ENCODE measurements at regions not wholly inside any gene's neighbourhood (a gene's known extent, or its start where the extent isn't known, plus 50 kb on each side); places are given as distances from the start of the nearest gene placed in this dataset.

DNA sequence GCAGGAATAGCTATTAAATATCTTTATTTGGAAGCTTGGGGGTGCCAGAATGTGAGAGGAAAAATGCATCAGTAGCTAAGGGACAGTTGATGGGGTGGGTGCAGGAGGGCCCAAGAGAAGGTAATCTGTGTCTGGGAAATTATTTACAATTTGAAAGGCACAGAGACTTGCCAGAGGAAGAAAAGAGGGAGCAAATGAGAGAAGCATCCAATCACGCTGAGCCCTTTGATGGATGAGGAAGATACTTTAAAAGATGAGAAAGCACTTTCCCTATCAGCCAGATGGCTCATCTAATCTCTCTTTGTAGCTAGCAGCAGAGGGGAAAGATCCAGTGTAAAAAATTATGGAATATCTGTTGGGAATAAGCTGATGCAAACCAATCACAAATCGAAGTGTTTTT, 57.0 kb upstream of the ABCA1 start:
- peak overlapping the region in 1 of 7 donors; percentile 16 for H3K27ac Mint-ChIP-seq
- H3K4me1 Mint-ChIP-seq, result peaks cover 29% of the 10 kb centered on the region
- Histone ChIP-seq H2AFZ (ENCODE audit: insufficient read depth, low read depth, low read length, poor library complexity, severe bottlenecking) (no peak overlapping the region), H3K79me2 (ENCODE audit: insufficient read depth, low read length) (no peaks in the 10 kb centered on the region), H3K4me2 (replicated peaks; ENCODE audit: extremely low read depth, low read length, poor library complexity, severe bottlenecking) (no peak overlapping the region), H4K20me1 (ENCODE audit: insufficient read depth, low read length) (no peaks in the 10 kb centered on the region), H3K9me3 (replicated peaks in 1 of 2; ENCODE audit: control insufficient read depth in 1 of 2, insufficient read depth in 1 of 2, low read length in 2 of 2) (no peaks in the 10 kb centered on the region), H3K27ac (ENCODE audit: low read depth in 1 of 2, low read length in 2 of 2) (no peak overlapping the region), H3K9ac (ENCODE audit: insufficient read depth, low read length, poor library complexity, severe bottlenecking) (no peak overlapping the region), H3K27me3 (ENCODE audit: control insufficient read depth in 2 of 2, insufficient read depth in 2 of 2, low read length in 2 of 2) (no peaks in the 10 kb centered on the region), H3K4me3 (replicated peaks in 1 of 3; ENCODE audit: low read depth in 2 of 3, low read length in 3 of 3) (no peak overlapping the region), H3K36me3 (replicated peaks in 1 of 2; ENCODE audit: control insufficient read depth in 1 of 2, insufficient read depth in 2 of 2, low read length in 2 of 2) (no peaks in the 10 kb centered on the region), H3K4me1 (ENCODE audit: control insufficient read depth in 1 of 2, insufficient read depth in 2 of 2, low read length in 2 of 2) (peaks cover 8 to 23% of the 10 kb centered on the region in 2 donors)
- intact Hi-C loops (cut with micrococcal nuclease), result no loop called here
- H3K9me3 Mint-ChIP-seq, result no peaks in the 10 kb centered on the region
- TF ChIP-seq, protein P1, sequence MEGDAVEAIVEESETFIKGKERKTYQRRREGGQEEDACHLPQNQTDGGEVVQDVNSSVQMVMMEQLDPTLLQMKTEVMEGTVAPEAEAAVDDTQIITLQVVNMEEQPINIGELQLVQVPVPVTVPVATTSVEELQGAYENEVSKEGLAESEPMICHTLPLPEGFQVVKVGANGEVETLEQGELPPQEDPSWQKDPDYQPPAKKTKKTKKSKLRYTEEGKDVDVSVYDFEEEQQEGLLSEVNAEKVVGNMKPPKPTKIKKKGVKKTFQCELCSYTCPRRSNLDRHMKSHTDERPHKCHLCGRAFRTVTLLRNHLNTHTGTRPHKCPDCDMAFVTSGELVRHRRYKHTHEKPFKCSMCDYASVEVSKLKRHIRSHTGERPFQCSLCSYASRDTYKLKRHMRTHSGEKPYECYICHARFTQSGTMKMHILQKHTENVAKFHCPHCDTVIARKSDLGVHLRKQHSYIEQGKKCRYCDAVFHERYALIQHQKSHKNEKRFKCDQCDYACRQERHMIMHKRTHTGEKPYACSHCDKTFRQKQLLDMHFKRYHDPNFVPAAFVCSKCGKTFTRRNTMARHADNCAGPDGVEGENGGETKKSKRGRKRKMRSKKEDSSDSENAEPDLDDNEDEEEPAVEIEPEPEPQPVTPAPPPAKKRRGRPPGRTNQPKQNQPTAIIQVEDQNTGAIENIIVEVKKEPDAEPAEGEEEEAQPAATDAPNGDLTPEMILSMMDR (IDR thresholded peaks at IDR 0.05), result no peak
- WGBS (ENCODE audit: insufficient coverage), result 71% methylated on average over 1 of the region's 2 CpGs
- H3K4me3 Mint-ChIP-seq, result no peak overlapping the region
- no peak for DNase-seq
- H3K36me3 Mint-ChIP-seq, result no peaks in the 10 kb centered on the region
- peaks cover 0 to under 1% (median 0%) of the 10 kb centered on the region in 3 donors for H3K27me3 Mint-ChIP-seq (ENCODE audit: low read depth in 3 of 3)

DNA sequence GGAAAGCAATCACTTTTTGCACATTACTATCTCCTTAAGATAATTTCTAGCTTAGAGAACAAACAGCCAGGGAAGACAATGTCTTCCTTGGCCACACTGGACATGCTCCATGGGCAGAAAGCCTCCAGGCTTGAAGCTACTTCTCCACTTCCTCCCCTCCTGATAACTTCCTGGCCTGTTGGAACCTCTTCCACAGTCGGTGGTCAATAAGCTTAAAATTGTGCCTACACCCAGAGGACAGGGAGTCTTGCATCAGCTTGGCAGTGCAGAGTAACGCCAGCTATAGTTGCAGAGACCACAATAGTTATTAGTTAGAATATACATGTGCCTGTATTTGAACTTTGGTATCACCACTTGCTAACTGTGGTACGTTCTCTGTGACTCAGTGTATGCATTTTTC, 58.1 kb upstream of the ABCA1 start:
- no peaks in the 10 kb centered on the region for H3K79me2 ChIP-seq (ENCODE audit: insufficient read depth, low read length)
- Mint-ChIP-seq H3K9me3 (peaks cover 0 to 1% (median 0%) of the 10 kb centered on the region in 7 donors), H3K4me3 (no peak overlapping the region), H3K27me3 (ENCODE audit: low read depth in 3 of 3) (peaks cover 0 to 7% (median 0%) of the 10 kb centered on the region in 3 donors), H3K4me1 (peaks cover 40% of the 10 kb centered on the region), H3K36me3 (no peaks in the 10 kb centered on the region), H3K27ac (no peak overlapping the region)
- WGBS (ENCODE audit: insufficient coverage), result 0% methylated on average over 1 of the region's 3 CpGs
- no peaks in the 10 kb centered on the region for H4K20me1 ChIP-seq (ENCODE audit: insufficient read depth, low read length)
- H3K36me3 ChIP-seq (replicated peaks in 1 of 2; ENCODE audit: control insufficient read depth in 1 of 2, insufficient read depth in 2 of 2, low read length in 2 of 2), result no peaks in the 10 kb centered on the region
- no peak for DNase-seq
- TF ChIP-seq, protein P1 (IDR thresholded peaks at IDR 0.05), result no peak
- intact Hi-C loops (cut with micrococcal nuclease), result no loop called here
- no peak overlapping the region for H2AFZ ChIP-seq (ENCODE audit: insufficient read depth, low read depth, low read length, poor library complexity, severe bottlenecking)
- H3K27ac ChIP-seq (ENCODE audit: low read depth in 1 of 2, low read length in 2 of 2), result no peak overlapping the region
- no peak overlapping the region for H3K9ac ChIP-seq (ENCODE audit: insufficient read depth, low read length, poor library complexity, severe bottlenecking)
- no peak overlapping the region for H3K4me3 ChIP-seq (replicated peaks in 1 of 3; ENCODE audit: low read depth in 2 of 3, low read length in 3 of 3)
- peaks cover 20 to 35% of the 10 kb centered on the region in 2 donors for H3K4me1 ChIP-seq (ENCODE audit: control insufficient read depth in 1 of 2, insufficient read depth in 2 of 2, low read length in 2 of 2)
- no peak overlapping the region for H3K4me2 ChIP-seq (replicated peaks; ENCODE audit: extremely low read depth, low read length, poor library complexity, severe bottlenecking)
- no peaks in the 10 kb centered on the region for H3K9me3 ChIP-seq (replicated peaks in 1 of 2; ENCODE audit: control insufficient read depth in 1 of 2, insufficient read depth in 1 of 2, low read length in 2 of 2)
- no peaks in the 10 kb centered on the region for H3K27me3 ChIP-seq (ENCODE audit: control insufficient read depth in 2 of 2, insufficient read depth in 2 of 2, low read length in 2 of 2)

All from CD14-positive monocyte (primary cell).